GM12878 (cell line): ENCODE measurements at regions not wholly inside any gene's neighbourhood (a gene's known extent, or its start where the extent isn't known, plus 50 kb on each side); places are given as distances from the start of the nearest gene placed in this dataset.
"Not testable (repeated sequence)": the region's sequence is repeated elsewhere in the genome, so short reads cannot be mapped to it uniquely, and the experiment has no call there.

ENCODE experiments used
- ATAC-seq: fragments of 200-7000 bp; cut with Tn5 transposase; 3 replicates; pipeline ENCODE4 v1.9.1; 2020; ENCODE audit warnings: mild to moderate bottlenecking, moderate library complexity
- BruUV-seq: library from RNA; stranded (reverse); fragments of 400-500 nt; replicated peaks from 2 replicates; lab custom pipeline; 2021; lab: Mats Ljungman, UMichigan
- CTCF ChIA-PET: fragments of 300-600 bp; sonication (Branson Sonifier 250); formaldehyde crosslinking; extraction: SDS; loops from one replicate; lab custom pipeline; 2021; ENCODE audit warnings: inconsistent platforms; lab: Yijun Ruan, JAX
- POLR2A ChIA-PET: fragments of 350-600 bp; formaldehyde crosslinking; extraction: SDS; loops from one replicate; lab custom pipeline; 2021; ENCODE audit warnings: inconsistent platforms; lab: Charles Lee
- RAD21 ChIA-PET: fragments of 300-600 bp; sonication (Branson Sonifier 250); formaldehyde crosslinking; loops from one replicate; lab custom pipeline; 2023; ENCODE audit warnings: antibody characterized with exemption; ENCODE audit not compliant: unreplicated experiment; lab: Charles Lee
- SMC1A ChIA-PET: fragments of 300-600 bp; sonication (Branson Sonifier 250); formaldehyde crosslinking; loops from one replicate; lab custom pipeline; 2023; ENCODE audit not compliant: unreplicated experiment, uncharacterized antibody; lab: Charles Lee
- DNase-seq: peaks from one replicate; pipeline ENCODE4 v3.0.0-alpha.2; 2011; ENCODE audit warnings: low read depth, low spot score
- FAIRE-seq: peaks from 3 replicates; lab custom pipeline; 2011; peaks lifted over from hg19 to GRCh38; lab: Jason Lieb, UNC
- H2AFZ ChIP-seq: 2 replicates; pipeline ENCODE4 v1.6.0; 2011; ENCODE audit warnings: low read depth, low read length, control low read depth; ENCODE audit not compliant: control insufficient read depth
- H3K27ac ChIP-seq: 2 replicates; pipeline ENCODE4 v1.5.1; 2011; ENCODE audit warnings: control low read depth; ENCODE audit not compliant: control insufficient read depth, insufficient read depth
- H3K27me3 ChIP-seq, 2 experiments: replicated peaks in 1 of 2; 2 replicates each; pipeline versions ENCODE4 v1.6.0 to v1.6.1; 2011; ENCODE audit warnings: low read length in 1 of 2; ENCODE audit not compliant: control insufficient read depth in 2 of 2, insufficient read depth in 2 of 2
- H3K36me3 ChIP-seq, 2 experiments: 2 replicates each; pipeline ENCODE4 v1.5.1; 2011; ENCODE audit warnings: low read length in 1 of 2; ENCODE audit not compliant: control insufficient read depth in 2 of 2, insufficient read depth in 2 of 2
- H3K4me1 ChIP-seq: 2 replicates; pipeline ENCODE4 v1.6.1; 2011; ENCODE audit warnings: mild to moderate bottlenecking, low read length, moderate library complexity, mixed read lengths; ENCODE audit not compliant: control insufficient read depth, insufficient read depth
- H3K4me2 ChIP-seq: 2 replicates; pipeline ENCODE4 v1.6.0; 2011; ENCODE audit warnings: control low read depth; ENCODE audit not compliant: control insufficient read depth, insufficient read depth
- H3K4me3 ChIP-seq: fragments of 200-600 bp; sonication (generic); 2 replicates; pipeline ENCODE4 v1.5.1; 2016
- H3K79me2 ChIP-seq: 2 replicates; pipeline ENCODE4 v1.6.0; 2011; ENCODE audit warnings: low read length; ENCODE audit not compliant: control insufficient read depth, insufficient read depth
- H3K9ac ChIP-seq: 2 replicates; pipeline ENCODE4 v1.8.0; 2011; ENCODE audit warnings: low read length, control low read depth, mixed read lengths; ENCODE audit not compliant: control insufficient read depth, insufficient read depth
- H3K9me3 ChIP-seq: replicated peaks from 3 replicates; pipeline ENCODE4 v1.5.1; 2011; ENCODE audit warnings: mild to moderate bottlenecking, low read length; ENCODE audit not compliant: control insufficient read depth, insufficient read depth
- H4K20me1 ChIP-seq: 2 replicates; pipeline ENCODE4 v1.6.0; 2011; ENCODE audit not compliant: control insufficient read depth, insufficient read depth
- WGBS: methylation state at CpG from one replicate; pipeline ENCODE4 v1.1.6; 2016; ENCODE audit warnings: low lambda C conversion rate; ENCODE audit not compliant: insufficient replicate concordance, insufficient coverage; ENCODE audit errors: missing lambda C conversion rate; 5-methylcytosine and 5-hydroxymethylcytosine counted together
- in situ Hi-C: fragments of 300-500 bp; cut with MboI; formaldehyde crosslinking; loops from 9 replicates; pipeline ENCODE4 v1.14.3; 2018; ENCODE audit warnings: mixed read lengths
- intact Hi-C: fragments of 100-400 bp; cut with micrococcal nuclease; formaldehyde crosslinking; loops from one replicate; pipeline ENCODE4 v1.14.2; 2022; ENCODE audit not compliant: unreplicated experiment

GRCh38 chr16:21383682-21384081, 105.6 kb upstream of the CRYM start:
- peak; percentile 48 for ATAC-seq
- POLR2A ChIA-PET, FAIRE-seq, intact Hi-C loops, H3K4me3 ChIP-seq, RAD21 ChIA-PET, in situ Hi-C loops, H4K20me1 ChIP-seq, SMC1A ChIA-PET, H3K27ac ChIP-seq, H2AFZ ChIP-seq, H3K9ac ChIP-seq, DNase-seq, H3K4me2 ChIP-seq, H3K9me3 ChIP-seq, BruUV-seq, H3K4me1 ChIP-seq, H3K27me3 ChIP-seq, CTCF ChIA-PET, H3K79me2 ChIP-seq, H3K36me3 ChIP-seq: not testable (repeated sequence)

- H3K27ac ChIP-seq, H3K4me1 ChIP-seq, H4K20me1 ChIP-seq, POLR2A ChIA-PET, FAIRE-seq, H2AFZ ChIP-seq, H3K9ac ChIP-seq, H3K4me2 ChIP-seq, H3K79me2 ChIP-seq, SMC1A ChIA-PET, H3K4me3 ChIP-seq, intact Hi-C loops, H3K36me3 ChIP-seq, BruUV-seq, H3K9me3 ChIP-seq, RAD21 ChIA-PET, DNase-seq, CTCF ChIA-PET, H3K27me3 ChIP-seq, in situ Hi-C loops: not testable (repeated sequence)
- ATAC-seq = peak; percentile 83
- WGBS = 0% methylated on average over 2 of the region's 5 CpGs
Measured at GRCh38 chr16:21379645-21380044, 101.6 kb upstream of the CRYM start.

GRCh38 chr16:21376196-21376899, 98.3 kb upstream of the CRYM start:
- H3K27ac ChIP-seq, H3K36me3 ChIP-seq, FAIRE-seq, BruUV-seq, H4K20me1 ChIP-seq, H3K79me2 ChIP-seq, DNase-seq, SMC1A ChIA-PET, H2AFZ ChIP-seq, POLR2A ChIA-PET, RAD21 ChIA-PET, CTCF ChIA-PET, H3K4me2 ChIP-seq, H3K4me3 ChIP-seq, H3K9ac ChIP-seq, intact Hi-C loops, in situ Hi-C loops, ATAC-seq, H3K27me3 ChIP-seq, H3K4me1 ChIP-seq, H3K9me3 ChIP-seq: not testable (repeated sequence)
- 89% methylated on average over 18 of the region's 22 CpGs for WGBS

GRCh38 chr16:21375334-21375733, 97.2 kb upstream of the CRYM start:
- ATAC-seq, in situ Hi-C loops, H3K79me2 ChIP-seq, FAIRE-seq, H2AFZ ChIP-seq, DNase-seq, POLR2A ChIA-PET, H3K9ac ChIP-seq, H3K27ac ChIP-seq, H3K9me3 ChIP-seq, BruUV-seq, RAD21 ChIA-PET, H3K4me3 ChIP-seq, H4K20me1 ChIP-seq, CTCF ChIA-PET, intact Hi-C loops, H3K4me2 ChIP-seq, H3K4me1 ChIP-seq, H3K36me3 ChIP-seq, H3K27me3 ChIP-seq, SMC1A ChIA-PET: not testable (repeated sequence)
- 98% methylated on average over 2 of the region's 4 CpGs for whole genome bisulfite sequencing
